COR-L47 (cell line): ENCODE measurements at regions not wholly inside any gene's neighbourhood (a gene's known extent, or its start where the extent isn't known, plus 50 kb on each side); places are given as distances from the start of the nearest gene placed in this dataset.

Experiments
- DNase-seq: peaks from one replicate; lab custom pipeline; 2025; lab: John Stamatoyannopoulos, UW

DNA sequence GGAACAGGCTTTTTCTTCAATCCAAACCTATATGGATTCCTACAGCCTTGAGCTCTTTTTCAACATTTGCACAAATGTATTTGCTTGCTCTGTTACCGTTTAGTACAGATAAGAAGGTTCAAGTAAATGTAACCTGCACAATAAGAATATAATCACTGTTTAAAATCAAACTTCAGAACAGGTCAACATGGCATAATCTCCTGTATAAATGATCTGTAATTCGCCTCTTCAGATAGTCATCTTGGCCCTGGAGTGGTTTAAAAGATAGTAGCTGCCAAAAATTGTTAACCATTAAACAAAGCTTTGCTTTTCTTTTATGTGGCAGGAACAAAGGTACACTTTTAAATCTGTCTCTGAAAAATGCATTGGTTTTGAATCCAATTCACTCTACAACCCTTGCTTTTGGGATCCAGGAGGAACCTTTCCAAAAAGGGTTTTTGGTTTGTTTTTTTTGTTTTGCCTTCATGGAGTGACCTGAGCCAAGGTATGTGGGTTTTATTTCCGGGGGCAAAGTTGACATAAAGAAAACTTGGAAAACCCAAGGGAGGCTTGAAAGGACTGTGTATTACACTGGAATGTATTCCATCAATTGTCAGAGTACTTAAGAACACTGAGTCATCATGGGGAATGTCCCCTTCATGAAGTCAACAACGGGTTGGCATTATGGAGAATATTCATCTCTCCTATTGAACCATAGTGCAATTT is 210.4 kb upstream of the HCCS start:
- no peak for DNase-seq

DNA sequence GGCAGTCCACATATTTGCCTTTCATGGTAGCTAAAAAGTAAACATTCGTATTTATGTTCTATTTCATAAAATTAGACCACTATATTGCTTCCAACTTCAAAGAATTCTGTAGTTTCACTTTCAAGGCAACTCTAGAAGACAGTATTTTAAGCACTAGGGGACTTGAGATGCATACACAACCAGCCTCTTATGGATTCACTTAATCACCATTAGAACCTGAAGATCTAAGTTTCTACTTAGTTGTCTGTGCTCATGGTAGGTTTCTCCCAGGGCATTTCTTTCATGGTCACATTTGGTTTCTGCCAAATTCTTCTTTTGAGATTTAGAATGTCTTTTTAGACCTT is 209.9 kb upstream of the HCCS start:
- no peak for DNase-seq

DNA sequence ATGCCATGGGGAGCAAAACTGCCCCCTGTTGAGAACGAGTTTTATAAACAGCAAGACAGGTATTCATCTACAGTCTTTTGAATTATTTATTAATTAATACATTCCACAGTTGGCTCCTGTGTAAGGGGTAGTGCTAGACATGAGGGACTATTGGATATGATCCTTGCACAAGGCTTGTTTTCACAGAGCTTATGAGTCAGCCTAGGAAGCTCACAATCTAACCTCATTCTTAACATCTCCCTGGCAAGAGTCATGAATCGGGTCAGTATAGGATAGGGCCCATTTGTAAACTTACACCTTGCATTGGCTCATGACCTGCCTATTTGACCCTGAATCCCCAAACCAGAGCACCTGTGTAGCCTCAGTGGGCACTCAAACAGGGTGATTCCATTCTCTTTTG is 209.1 kb upstream of the HCCS start:
- DNase-seq, result no peak

DNA sequence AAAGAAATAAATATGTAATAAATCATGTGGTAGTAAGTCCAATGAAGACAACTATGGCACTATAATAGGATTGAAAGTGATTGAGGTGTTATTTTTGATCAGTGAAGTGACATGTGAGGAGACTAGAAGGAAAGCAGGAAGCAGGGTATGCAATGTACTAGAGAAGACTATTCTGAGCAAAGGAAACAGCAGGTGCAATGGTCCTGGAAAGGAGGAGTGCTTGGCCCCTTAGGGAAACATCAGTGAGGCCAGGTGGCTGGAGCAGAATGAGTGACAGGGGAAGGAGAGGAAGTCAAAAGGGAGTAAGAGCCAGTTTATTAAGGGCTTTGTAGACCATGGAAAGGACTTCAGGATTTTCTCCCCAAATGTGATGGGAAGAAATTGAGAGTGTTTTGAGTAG is 207.6 kb upstream of the HCCS start:
- DNase-seq, result no peak

- DNase-seq, result no peak
Observed at GRCh38 chrX:10904220-10904619, 206.9 kb upstream of the HCCS start.

DNA sequence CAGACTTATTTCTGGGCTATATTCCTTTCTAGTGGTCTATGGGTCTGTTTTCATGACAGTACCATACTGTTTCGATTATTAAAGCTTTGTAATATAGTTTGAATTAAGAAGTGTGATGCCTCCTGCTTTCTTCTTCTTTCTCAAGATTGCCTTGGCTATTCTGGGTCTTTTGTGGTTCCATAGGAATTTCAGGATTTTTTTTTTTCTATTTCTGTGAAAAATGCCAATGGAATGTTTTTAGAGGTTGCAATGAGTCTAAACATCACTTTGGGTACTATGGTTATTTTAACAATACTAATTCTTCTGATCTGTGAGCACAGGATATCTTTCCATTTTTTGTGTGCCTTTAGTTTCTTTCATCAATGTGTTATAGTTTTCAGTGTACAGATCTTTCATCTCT is 204.3 kb upstream of the HCCS start:
- no peak for DNase-seq

- DNase-seq, result no peak
Observed at GRCh38 chrX:10922159-10922558, 189.0 kb upstream of the HCCS start.

DNA sequence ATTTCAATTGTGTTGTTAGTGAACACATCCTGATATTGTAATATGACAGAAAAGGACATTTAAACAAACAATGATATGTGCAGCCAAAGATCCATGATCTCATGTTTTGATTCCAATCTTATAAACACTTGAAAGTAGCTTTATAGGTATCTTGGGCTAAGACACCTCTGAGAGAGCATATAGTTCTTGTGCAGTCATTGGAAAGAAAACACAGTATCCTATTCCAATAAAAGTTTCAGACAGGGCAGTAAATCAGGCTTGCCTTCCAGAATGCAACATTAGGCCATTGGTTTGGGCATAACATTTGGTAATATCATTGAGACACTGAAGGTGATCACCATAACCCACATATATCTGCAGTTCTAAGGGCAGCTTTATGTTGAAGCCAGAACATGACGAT is 188.3 kb upstream of the HCCS start:
- DNase-seq, result no peak

- DNase-seq, result no peak
Observed at GRCh38 chrX:10923466-10923865, 187.7 kb upstream of the HCCS start.

DNA sequence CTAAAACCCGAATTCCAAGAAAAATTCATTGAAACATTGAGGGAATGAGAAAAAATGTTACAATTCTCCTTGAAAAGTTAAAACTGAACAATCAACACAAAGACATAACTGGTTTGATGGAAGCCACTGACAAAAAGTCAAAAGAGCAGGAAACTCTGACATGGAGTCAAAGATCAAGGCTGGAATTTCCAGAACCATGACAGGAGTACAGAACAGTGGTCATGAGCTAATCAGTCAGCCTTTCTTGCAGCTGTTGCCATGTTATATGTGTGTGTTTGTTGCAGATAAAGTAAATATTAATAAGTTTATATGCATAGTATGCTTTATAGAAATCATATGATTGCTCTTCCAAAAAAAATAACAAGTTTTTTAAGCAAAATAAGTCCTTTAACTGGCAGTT is 184.7 kb upstream of the HCCS start:
- DNase-seq, result no peak

DNA sequence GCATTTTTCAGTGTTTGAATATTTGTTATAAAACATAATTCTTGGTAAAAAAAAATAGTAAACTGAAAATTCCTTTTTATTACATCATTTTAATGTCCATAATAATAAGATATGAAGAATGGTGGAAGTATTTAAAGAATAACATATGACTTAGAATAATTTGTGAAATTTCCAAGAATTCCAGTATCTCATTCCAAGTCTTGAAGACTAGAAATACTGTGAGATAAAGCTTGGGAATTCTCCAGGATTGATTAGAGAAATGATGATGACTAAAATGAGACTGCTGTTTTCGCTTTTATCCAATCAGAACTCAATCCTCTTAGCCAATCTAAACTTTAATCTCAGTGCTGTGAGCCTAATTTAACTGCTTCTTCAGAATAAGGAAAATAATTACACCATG is 184.2 kb upstream of the HCCS start:
- DNase-seq, result no peak

- DNase-seq, result no peak
Observed at GRCh38 chrX:10929747-10930146, 181.4 kb upstream of the HCCS start.

DNA sequence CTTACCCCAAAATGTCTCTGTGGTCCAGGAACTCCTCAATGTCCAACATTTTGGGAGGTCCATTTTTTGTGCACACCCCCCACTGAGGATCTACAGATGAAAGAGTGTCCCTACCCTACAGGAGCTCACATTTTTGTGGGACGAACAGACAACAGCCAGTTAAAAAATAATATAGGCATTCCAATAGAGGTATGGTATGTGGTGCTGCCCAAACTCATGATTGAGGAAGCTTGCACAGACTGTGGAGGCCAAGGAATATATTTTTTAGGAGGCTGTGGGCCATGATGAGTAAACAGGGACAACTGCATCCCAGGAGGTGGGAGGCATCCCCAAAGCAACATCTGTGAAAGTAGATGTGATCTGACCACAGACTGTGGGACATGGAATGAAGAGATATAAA is 181.0 kb upstream of the HCCS start:
- DNase-seq, result no peak

DNA sequence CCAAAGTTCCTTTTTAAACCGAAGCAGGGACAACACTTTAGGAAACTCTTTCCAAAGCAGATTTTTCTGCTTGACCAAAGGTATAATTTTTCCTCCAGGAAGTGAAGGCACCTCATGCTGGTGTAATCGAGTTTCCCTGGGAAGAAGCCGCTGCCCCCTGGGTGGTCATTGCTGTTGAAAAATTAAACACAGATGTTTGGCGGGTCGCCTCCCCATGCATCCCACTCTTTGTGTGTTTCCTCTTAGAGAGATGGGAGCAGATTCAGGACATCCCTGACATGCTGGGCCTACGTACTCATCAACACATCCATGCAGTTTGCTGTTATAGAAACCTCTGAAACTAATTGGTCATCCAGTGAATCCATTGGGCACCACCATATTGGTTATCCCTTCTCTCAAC is 179.2 kb upstream of the HCCS start:
- no peak for DNase-seq

DNA sequence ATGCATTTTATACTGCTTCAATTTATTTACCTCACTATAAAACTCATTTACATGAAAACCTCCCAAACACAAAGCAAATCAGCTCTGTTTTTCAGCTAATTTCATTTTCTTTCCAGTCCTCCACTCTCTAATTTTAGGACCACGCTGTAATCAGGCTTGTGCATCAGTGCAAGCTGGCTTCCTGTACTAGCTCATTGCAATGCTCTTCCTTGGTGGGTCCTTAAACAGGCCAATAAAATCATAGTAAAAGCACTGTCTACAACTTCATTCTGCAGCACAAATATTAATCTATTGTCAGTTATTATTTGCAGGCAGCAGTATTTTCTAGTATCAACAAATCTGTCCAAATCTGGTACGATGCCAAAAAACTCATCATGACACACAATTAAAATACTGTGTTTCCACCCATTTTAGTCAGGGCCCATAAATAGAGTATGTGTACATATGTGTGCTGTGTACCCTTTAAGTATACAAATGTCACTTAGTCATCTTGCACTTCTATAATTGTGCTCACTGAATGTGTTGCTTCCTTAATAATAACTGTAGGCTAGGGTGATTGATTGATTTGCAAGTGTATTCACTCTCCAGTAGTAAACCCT is 178.2 kb upstream of the HCCS start:
- DNase-seq, result no peak

- DNase-seq, result no peak
Observed at GRCh38 chrX:10935501-10935900, 175.6 kb upstream of the HCCS start.

- no peak for DNase-seq
Observed at GRCh38 chrX:10936976-10937375, 174.2 kb upstream of the HCCS start.

- no peak for DNase-seq
Observed at GRCh38 chrX:10938365-10938923, 172.7 kb upstream of the HCCS start.

GRCh38 chrX:10939424-10939823 is 171.7 kb upstream of the HCCS start:
- no peak for DNase-seq

DNA sequence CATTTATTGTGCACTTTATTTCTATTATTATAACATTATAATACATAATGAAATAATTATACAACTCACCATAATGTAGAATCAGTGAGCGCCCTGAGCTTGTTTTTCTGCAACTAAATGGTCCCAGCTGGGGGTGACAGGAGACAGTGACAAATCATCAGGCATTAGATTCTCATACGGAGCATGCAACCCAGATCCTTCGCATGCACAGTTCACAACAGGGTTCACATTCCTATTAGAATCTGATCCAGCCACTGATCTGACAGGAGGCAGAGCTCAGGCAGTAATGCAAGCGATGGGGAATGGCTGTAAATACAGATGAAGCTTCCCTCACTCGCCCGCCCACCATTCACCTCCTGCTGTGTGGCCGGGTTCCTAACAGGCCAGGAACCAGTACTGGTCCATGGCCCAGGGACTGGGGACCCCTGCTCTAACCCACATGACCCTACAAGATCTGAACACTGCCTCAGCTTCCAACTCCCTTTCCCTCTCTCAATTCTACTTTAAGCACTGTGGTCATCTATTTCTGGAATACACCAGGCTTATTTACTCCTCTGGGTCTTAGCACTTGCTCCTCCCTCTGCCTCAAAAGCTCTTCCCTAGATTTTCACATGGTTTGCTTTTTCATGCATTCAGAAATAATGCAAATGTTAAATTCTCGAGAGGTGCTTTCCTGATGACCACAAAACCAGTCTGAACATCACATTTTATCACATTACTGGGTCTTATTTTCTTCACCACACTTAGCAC is 166.8 kb upstream of the HCCS start:
- DNase-seq, result no peak

DNA sequence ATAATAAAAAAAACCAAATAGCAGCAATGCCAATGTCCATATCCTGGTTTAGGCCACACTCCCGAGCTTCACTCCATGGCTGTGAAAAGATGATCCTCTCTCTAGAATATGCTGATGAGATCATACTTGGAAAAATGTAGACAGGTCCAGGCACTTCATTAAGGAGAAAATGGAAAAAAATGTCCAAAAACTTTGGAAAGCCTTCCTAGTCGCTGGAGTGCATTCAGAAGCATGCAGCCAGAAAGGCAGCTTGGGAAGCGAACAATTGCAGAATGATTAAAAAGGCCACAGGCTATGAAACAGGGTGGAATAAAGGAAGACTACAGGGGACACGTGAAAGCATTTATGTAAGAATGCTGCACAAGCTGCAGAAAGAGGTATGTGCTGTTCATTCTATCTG is 165.6 kb upstream of the HCCS start:
- no peak for DNase-seq

DNA sequence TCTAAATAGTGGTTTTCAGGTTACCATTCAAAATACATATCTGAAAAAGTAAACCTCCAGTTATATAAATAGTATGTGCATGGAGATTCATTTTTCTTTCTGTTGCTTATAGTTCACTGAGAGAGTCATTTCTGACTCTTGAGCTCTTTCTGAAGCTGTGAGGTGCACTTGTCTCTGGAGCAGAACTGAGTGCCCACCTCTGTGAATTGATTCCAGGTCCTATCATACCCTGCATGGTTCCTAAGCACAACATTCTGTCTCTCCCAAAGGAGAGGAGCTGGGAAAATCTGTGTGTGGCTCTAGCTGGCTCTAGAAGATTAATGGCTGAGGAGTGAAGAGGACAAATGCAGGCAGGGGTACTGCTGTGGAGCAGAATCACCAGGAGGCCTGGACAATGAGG is 161.6 kb upstream of the HCCS start:
- DNase-seq, result no peak

- DNase-seq, result no peak
Observed at GRCh38 chrX:10952619-10953018, 158.5 kb upstream of the HCCS start.
